ENCODE measurements at regions not wholly inside any gene's neighbourhood (a gene's known extent, or its start where the extent isn't known, plus 50 kb on each side); places are given as distances from the start of the nearest gene placed in this dataset.

DNA sequence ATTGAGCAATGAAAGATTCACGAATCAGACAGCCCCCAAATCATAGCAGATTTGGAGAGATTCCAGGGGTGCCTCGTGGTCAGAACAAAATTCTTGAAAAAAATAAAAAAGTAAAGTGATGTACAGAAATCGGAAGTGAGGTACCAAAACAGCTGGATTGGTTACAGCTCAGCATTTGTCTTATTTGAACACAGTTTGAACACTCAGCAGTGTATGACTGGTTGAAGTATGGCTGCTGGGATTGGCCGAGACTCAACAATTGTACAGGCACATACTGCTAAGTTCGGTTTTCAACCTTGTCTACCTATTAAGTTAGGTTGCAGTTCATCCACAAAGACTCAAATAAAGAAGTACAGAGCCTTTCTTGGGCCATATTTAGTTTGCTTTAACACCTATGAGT lies 865.4 kb upstream of the TMEM132C start:
- TF ChIP-seq GATA3 (IDR thresholded peaks at IDR 0.05; ENCODE audit: low read depth, low read length) (no peak), GATA2 (IDR thresholded peaks at IDR 0.05; ENCODE audit: low read depth, low read length) (no peak)

Data from SH-SY5Y (cell line).